ENCODE measurements at regions not wholly inside any gene's neighbourhood (a gene's known extent, or its start where the extent isn't known, plus 50 kb on each side); places are given as distances from the start of the nearest gene placed in this dataset.
"Not testable (repeated sequence)": the region's sequence is repeated elsewhere in the genome, so short reads cannot be mapped to it uniquely, and the experiment has no call there.

GRCh38 chr12:124131659-124132058 lies 158.6 kb downstream of the ZNF664 start:
- no peak for DNase-seq

GRCh38 chr12:124132530-124132929 lies 159.5 kb downstream of the ZNF664 start:
- no peak for DNase-seq

GRCh38 chr12:124136796-124137195 lies 158.1 kb upstream of the RFLNA start:
- no peak for DNase-seq

GRCh38 chr12:124140944-124141486 lies 153.9 kb upstream of the RFLNA start:
- DNase-seq: no peak

GRCh38 chr12:124141611-124142010 lies 153.3 kb upstream of the RFLNA start:
- DNase-seq: not testable (repeated sequence)

GRCh38 chr12:124142395-124143035 lies 152.4 kb upstream of the RFLNA start:
- DNase-seq: peak; percentile 23

- no peak for DNase-seq
Observed at GRCh38 chr12:124143726-124144125, 151.2 kb upstream of the RFLNA start.

GRCh38 chr12:124144531-124145194 lies 150.2 kb upstream of the RFLNA start:
- no peak for DNase-seq

- no peak for DNase-seq
Observed at GRCh38 chr12:124147027-124147426, 147.9 kb upstream of the RFLNA start.

- no peak for DNase-seq
Observed at GRCh38 chr12:124147575-124147974, 147.3 kb upstream of the RFLNA start.

- no peak for DNase-seq
Observed at GRCh38 chr12:124148481-124149273, 146.2 kb upstream of the RFLNA start.

GRCh38 chr12:124149287-124149686 lies 145.6 kb upstream of the RFLNA start:
- DNase-seq: no peak

- DNase-seq: no peak
Observed at GRCh38 chr12:124150168-124150567, 144.7 kb upstream of the RFLNA start.

GRCh38 chr12:124151583-124151982 lies 143.3 kb upstream of the RFLNA start:
- DNase-seq: no peak

- DNase-seq: no peak
Observed at GRCh38 chr12:124152731-124153130, 142.2 kb upstream of the RFLNA start.

GRCh38 chr12:124153392-124153791 lies 141.5 kb upstream of the RFLNA start:
- no peak for DNase-seq

GRCh38 chr12:124157406-124157805 lies 137.5 kb upstream of the RFLNA start:
- no peak for DNase-seq

GRCh38 chr12:124159655-124160054 lies 135.2 kb upstream of the RFLNA start:
- DNase-seq: no peak

- DNase-seq: no peak
Observed at GRCh38 chr12:124160097-124160756, 134.7 kb upstream of the RFLNA start.

- not testable (repeated sequence) for DNase-seq
Observed at GRCh38 chr12:124161402-124161801, 133.5 kb upstream of the RFLNA start.

GRCh38 chr12:124162151-124163110 lies 132.5 kb upstream of the RFLNA start:
- DNase-seq: peak; percentile 6

GRCh38 chr12:124165695-124166094 lies 129.2 kb upstream of the RFLNA start:
- no peak for DNase-seq

Data from hematopoietic multipotent progenitor cell treated with erythropoietin and hydrocortisone succinate and interleukin-3 and kit ligand, for 8 days (in vitro differentiated cells).